Retina (tissue), 1 donor: ENCODE measurements at regions not wholly inside any gene's neighbourhood (a gene's known extent, or its start where the extent isn't known, plus 50 kb on each side); places are given as distances from the start of the nearest gene placed in this dataset.
"Not testable (repeated sequence)": the region's sequence is repeated elsewhere in the genome, so short reads cannot be mapped to it uniquely, and the experiment has no call there.

Experiments
- DNase-seq: peaks from one replicate; pipeline ENCODE4 v3.0.0-alpha.2; 2016

GRCh38 chr7:23938937-23939552 is 229.0 kb downstream of the STK31 start:
- peak; percentile 30 for DNase-seq

- not testable (repeated sequence) for DNase-seq
Measured at GRCh38 chr7:23939747-23940146, 229.7 kb downstream of the STK31 start.

GRCh38 chr7:23941551-23941950 is 231.5 kb downstream of the STK31 start:
- no peak for DNase-seq

GRCh38 chr7:23942032-23942431 is 232.0 kb downstream of the STK31 start:
- no peak for DNase-seq

- no peak for DNase-seq
Measured at GRCh38 chr7:23944131-23944530, 234.1 kb downstream of the STK31 start.

GRCh38 chr7:23945472-23945871 is 235.5 kb downstream of the STK31 start:
- DNase-seq: no peak

- DNase-seq: no peak
Measured at GRCh38 chr7:23955145-23955544, 245.1 kb downstream of the STK31 start.

GRCh38 chr7:23955600-23956149 is 245.7 kb downstream of the STK31 start:
- no peak for DNase-seq

- no peak for DNase-seq
Measured at GRCh38 chr7:23956772-23957576, 247.0 kb downstream of the STK31 start.

GRCh38 chr7:23959821-23960220 is 249.8 kb downstream of the STK31 start:
- DNase-seq: no peak

GRCh38 chr7:23960361-23960760 is 250.3 kb downstream of the STK31 start:
- DNase-seq: no peak

- no peak for DNase-seq
Measured at GRCh38 chr7:23963461-23964165, 253.6 kb downstream of the STK31 start.

- DNase-seq: peak; percentile 12
Measured at GRCh38 chr7:23964715-23965114, 254.7 kb downstream of the STK31 start.

- DNase-seq: no peak
Measured at GRCh38 chr7:23965296-23965695, 255.3 kb downstream of the STK31 start.

GRCh38 chr7:23966941-23967340 is 256.9 kb downstream of the STK31 start:
- DNase-seq: no peak

GRCh38 chr7:23967949-23968599 is 258.1 kb downstream of the STK31 start:
- peak; percentile 24 for DNase-seq

GRCh38 chr7:23968791-23969190 is 258.8 kb downstream of the STK31 start:
- DNase-seq: no peak

- no peak for DNase-seq
Measured at GRCh38 chr7:23969443-23969842, 259.4 kb downstream of the STK31 start.

- DNase-seq: no peak
Measured at GRCh38 chr7:23970193-23970592, 260.2 kb downstream of the STK31 start.

- no peak for DNase-seq
Measured at GRCh38 chr7:23971031-23971430, 261.0 kb downstream of the STK31 start.

- DNase-seq: no peak
Measured at GRCh38 chr7:23972057-23972456, 262.0 kb downstream of the STK31 start.

- no peak for DNase-seq
Measured at GRCh38 chr7:23973264-23973663, 263.2 kb downstream of the STK31 start.

GRCh38 chr7:23980081-23980480 is 270.1 kb downstream of the STK31 start:
- no peak for DNase-seq
